ENCODE measurements at regions not wholly inside any gene's neighbourhood (a gene's known extent, or its start where the extent isn't known, plus 50 kb on each side); places are given as distances from the start of the nearest gene placed in this dataset.

DNA sequence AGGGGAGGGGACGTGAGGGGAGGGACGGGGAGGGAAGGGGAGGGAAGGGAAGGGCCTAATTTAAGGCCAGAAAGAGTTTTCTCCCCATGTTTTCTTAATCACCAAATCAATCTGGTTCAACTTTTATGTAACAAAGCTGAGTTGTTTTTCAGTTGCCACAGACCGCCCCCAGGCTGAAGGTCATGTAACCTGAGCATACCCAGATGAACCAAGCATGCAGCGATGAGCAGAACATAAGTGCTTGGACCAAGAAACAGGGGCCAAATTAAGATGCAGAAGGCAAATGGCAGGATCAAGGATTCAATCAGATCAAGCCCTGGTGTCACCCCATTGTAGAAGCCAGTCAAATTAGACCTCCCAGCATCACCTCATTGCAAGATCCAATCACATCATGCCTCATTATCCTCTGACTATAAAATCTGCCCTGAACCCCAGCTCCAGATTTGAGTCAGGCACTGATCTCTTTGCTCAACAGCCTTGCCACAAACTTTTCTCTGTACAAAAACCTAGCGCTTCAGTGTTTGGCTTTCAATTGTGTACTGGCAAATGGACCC lies 113.5 kb upstream of the TNPO1 start:
- Histone ChIP-seq H4K5ac (ENCODE audit: low read depth, low read length) (no peak overlapping the region), H3K4ac (ENCODE audit: low read depth, low read length) (no peak overlapping the region), H4K91ac (ENCODE audit: insufficient read depth, low read depth, low read length) (no peak overlapping the region), H3K23ac (ENCODE audit: low read depth, low read length) (no peak overlapping the region), H2BK5ac (ENCODE audit: low read depth, low read length, poor library complexity, severe bottlenecking) (no peak overlapping the region), H4K20me1 (ENCODE audit: insufficient read depth, low read length) (no peaks in the 10 kb centered on the region), H2BK20ac (ENCODE audit: low read depth, low read length) (no peak overlapping the region), H3K14ac (replicated peaks; ENCODE audit: low read depth, low read length) (no peak overlapping the region), H3K18ac (ENCODE audit: low read depth, low read length) (no peak overlapping the region), H2AK5ac (ENCODE audit: low read depth, low read length) (no peak overlapping the region), H3K79me1 (ENCODE audit: low read depth in 1 of 2, low read length in 2 of 2) (no peaks in the 10 kb centered on the region), H4K8ac (ENCODE audit: low read depth in 2 of 2, low read length in 2 of 2) (no peak overlapping the region), H2AK9ac (replicated peaks; ENCODE audit: low read depth, low read length, poor library complexity) (no peak overlapping the region), H3K27ac (ENCODE audit: insufficient read depth, low read length) (no peak overlapping the region), H3K4me1 (ENCODE audit: control insufficient read depth, insufficient read depth, low read length) (no peaks in the 10 kb centered on the region), H3K27me3 (ENCODE audit: control insufficient read depth, insufficient read depth, low read length) (peaks cover 7% of the 10 kb centered on the region), H3K4me3 (ENCODE audit: insufficient read depth, low read depth, low read length) (no peak overlapping the region), H3K56ac (ENCODE audit: extremely low read depth, insufficient read depth, low read length) (no peak overlapping the region), H3K36me3 (ENCODE audit: control insufficient read depth, insufficient read depth, low read length) (no peaks in the 10 kb centered on the region), H2AFZ (replicated peaks; ENCODE audit: low read length, poor library complexity) (no peak overlapping the region), H2BK120ac (ENCODE audit: low read depth, low read length) (no peak overlapping the region), H2BK15ac (ENCODE audit: low read depth, low read length) (no peak overlapping the region), H3K4me2 (ENCODE audit: low read depth, low read length) (no peak overlapping the region), H3K9me1 (ENCODE audit: insufficient read depth, low read length) (no peaks in the 10 kb centered on the region), H3K9me3 (ENCODE audit: control insufficient read depth, insufficient read depth, low read length) (no peaks in the 10 kb centered on the region), H3K9ac (ENCODE audit: low read depth, low read length) (no peak overlapping the region)
- 56% methylated on average over 2 of the region's 5 CpGs; no CpG with 5 or more reads in 1 of the 2 experiments for WGBS, 2 experiments (ENCODE audit: extremely low coverage in 2 of 2, insufficient read length in 1 of 2)
- dilution Hi-C loops (cut with HindIII; ENCODE audit: low sequenced_read_pairs, unreplicated experiment), result no loop called here
- CTCF ChIA-PET, result no interaction called here
- POLR2A ChIA-PET (ENCODE audit: unreplicated experiment), result no interaction called here
- intact Hi-C loops (cut with micrococcal nuclease), result no loop called here
- TF ChIP-seq MXI1 (IDR thresholded peaks at IDR 0.05; ENCODE audit: borderline replicate concordance, low read depth, low read length) (no peak), CEBPB (IDR thresholded peaks at IDR 0.05; ENCODE audit: low read depth, low read length) (no peak), BHLHE40 (IDR thresholded peaks at IDR 0.05; ENCODE audit: low read depth, low read length) (no peak), RAD21 (IDR thresholded peaks at IDR 0.05; ENCODE audit: low read length) (no peak), RFX5 (IDR thresholded peaks at IDR 0.05; ENCODE audit: low read depth, low read length) (no peak), POLR2A (IDR thresholded peaks at IDR 0.05; ENCODE audit: low read depth, low read length) (no peak), MAZ (IDR thresholded peaks at IDR 0.05; ENCODE audit: borderline replicate concordance, low read depth, low read length) (no peak), MAFK (IDR thresholded peaks at IDR 0.05; ENCODE audit: low read depth, low read length) (no peak), CHD1 (IDR thresholded peaks at IDR 0.05; ENCODE audit: low read depth, low read length) (no peak), RCOR1 (IDR thresholded peaks at IDR 0.05; ENCODE audit: insufficient replicate concordance, low read length) (no peak), FOS (IDR thresholded peaks at IDR 0.05; ENCODE audit: low read depth, low read length) (no peak), NFE2L2 (IDR thresholded peaks at IDR 0.05; ENCODE audit: low read depth, low read length) (no peak), SMC3 (IDR thresholded peaks at IDR 0.05; ENCODE audit: low read depth, low read length) (no peak)
- TF ChIP-seq, protein P1, sequence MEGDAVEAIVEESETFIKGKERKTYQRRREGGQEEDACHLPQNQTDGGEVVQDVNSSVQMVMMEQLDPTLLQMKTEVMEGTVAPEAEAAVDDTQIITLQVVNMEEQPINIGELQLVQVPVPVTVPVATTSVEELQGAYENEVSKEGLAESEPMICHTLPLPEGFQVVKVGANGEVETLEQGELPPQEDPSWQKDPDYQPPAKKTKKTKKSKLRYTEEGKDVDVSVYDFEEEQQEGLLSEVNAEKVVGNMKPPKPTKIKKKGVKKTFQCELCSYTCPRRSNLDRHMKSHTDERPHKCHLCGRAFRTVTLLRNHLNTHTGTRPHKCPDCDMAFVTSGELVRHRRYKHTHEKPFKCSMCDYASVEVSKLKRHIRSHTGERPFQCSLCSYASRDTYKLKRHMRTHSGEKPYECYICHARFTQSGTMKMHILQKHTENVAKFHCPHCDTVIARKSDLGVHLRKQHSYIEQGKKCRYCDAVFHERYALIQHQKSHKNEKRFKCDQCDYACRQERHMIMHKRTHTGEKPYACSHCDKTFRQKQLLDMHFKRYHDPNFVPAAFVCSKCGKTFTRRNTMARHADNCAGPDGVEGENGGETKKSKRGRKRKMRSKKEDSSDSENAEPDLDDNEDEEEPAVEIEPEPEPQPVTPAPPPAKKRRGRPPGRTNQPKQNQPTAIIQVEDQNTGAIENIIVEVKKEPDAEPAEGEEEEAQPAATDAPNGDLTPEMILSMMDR (conservative IDR thresholded peaks at IDR 0.05; ENCODE audit: low read depth, low read length), result no peak
- TF ChIP-seq, protein P2, sequence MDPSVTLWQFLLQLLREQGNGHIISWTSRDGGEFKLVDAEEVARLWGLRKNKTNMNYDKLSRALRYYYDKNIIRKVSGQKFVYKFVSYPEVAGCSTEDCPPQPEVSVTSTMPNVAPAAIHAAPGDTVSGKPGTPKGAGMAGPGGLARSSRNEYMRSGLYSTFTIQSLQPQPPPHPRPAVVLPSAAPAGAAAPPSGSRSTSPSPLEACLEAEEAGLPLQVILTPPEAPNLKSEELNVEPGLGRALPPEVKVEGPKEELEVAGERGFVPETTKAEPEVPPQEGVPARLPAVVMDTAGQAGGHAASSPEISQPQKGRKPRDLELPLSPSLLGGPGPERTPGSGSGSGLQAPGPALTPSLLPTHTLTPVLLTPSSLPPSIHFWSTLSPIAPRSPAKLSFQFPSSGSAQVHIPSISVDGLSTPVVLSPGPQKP (IDR thresholded peaks at IDR 0.05; ENCODE audit: borderline replicate concordance, low read depth, low read length), result no peak
- TF ChIP-seq, protein P3, sequence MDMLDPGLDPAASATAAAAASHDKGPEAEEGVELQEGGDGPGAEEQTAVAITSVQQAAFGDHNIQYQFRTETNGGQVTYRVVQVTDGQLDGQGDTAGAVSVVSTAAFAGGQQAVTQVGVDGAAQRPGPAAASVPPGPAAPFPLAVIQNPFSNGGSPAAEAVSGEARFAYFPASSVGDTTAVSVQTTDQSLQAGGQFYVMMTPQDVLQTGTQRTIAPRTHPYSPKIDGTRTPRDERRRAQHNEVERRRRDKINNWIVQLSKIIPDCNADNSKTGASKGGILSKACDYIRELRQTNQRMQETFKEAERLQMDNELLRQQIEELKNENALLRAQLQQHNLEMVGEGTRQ (IDR thresholded peaks at IDR 0.05; ENCODE audit: low read depth, low read length), result no peak
- BruUV-seq (replicated peaks), result no TSS peak
- in situ Hi-C loops (cut with MboI; ENCODE audit: low sequenced_read_pairs), result no loop called here
- DNase-seq (no peak), ATAC-seq (ENCODE audit: low read depth) (no peak)
